Suprapubic skin (tissue), 4 donors: ENCODE measurements at regions not wholly inside any gene's neighbourhood (a gene's known extent, or its start where the extent isn't known, plus 50 kb on each side); places are given as distances from the start of the nearest gene placed in this dataset.

Experiments used
- EP300 ChIP-seq: sonication (generic); formaldehyde crosslinking; IDR thresholded peaks from one replicate; pipeline ENCODE4 v1.6.1; 2017; ENCODE audit warnings: antibody characterized with exemption
- POLR2A ChIP-seq, 2 donors: fragments of 450-650 bp; IDR thresholded peaks; one replicate each; pipeline ENCODE4 v1.6.1; 2017; ENCODE audit warnings: antibody characterized with exemption in 2 of 2, mild to moderate bottlenecking in 2 of 2, moderate library complexity in 2 of 2
- POLR2AphosphoS5 ChIP-seq, 3 donors: sonication (generic); formaldehyde crosslinking; IDR thresholded peaks; one replicate each; pipeline ENCODE4 v1.6.1; 2017; ENCODE audit warnings: antibody characterized with exemption in 3 of 3
- TF ChIP-seq, protein P1 (sequence below), 2 donors: fragments of 200-600 bp in 1 of 2; fragments of 450-650 bp in 1 of 2; sonication (generic) in 1 of 2; IDR thresholded peaks; one replicate each; pipeline ENCODE4 v1.5.1; 2016 to 2019; ENCODE audit warnings: antibody characterized with exemption in 2 of 2, mild to moderate bottlenecking in 1 of 2, moderate library complexity in 1 of 2

DNA sequence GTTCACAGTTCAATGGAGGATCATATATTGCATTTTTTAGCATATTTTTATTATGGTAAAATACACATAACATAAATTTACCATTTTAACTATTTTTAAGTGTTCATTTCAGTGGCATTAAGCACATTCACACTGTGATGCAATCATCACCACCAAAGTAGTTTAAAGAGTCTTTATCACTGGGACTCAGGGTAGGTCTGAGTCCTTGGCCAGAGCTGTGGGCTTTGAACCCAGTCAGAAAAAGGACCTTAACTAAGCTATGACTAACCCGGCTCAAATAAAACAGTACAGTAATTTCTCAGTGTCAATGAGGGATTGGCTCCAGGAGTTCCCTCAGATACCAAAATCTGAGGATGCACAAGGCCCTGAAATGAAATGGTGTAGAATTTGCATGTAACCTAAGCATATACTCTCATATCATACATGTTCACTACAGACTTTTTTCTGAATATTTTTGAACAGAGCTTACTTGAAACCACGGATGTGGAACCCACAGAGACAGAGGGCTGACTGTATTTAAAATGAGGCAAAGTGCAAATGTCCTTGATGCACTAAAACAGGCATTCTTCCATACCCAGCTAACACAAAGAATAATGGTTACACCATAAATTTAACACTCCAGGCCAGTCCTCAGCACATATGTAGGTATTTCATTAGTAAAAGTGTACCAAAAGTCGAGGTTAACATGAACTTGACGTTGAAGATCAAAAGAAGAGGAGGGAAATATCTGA is 246.2 kb downstream of the LNPK start:
- TF ChIP-seq, protein P1, sequence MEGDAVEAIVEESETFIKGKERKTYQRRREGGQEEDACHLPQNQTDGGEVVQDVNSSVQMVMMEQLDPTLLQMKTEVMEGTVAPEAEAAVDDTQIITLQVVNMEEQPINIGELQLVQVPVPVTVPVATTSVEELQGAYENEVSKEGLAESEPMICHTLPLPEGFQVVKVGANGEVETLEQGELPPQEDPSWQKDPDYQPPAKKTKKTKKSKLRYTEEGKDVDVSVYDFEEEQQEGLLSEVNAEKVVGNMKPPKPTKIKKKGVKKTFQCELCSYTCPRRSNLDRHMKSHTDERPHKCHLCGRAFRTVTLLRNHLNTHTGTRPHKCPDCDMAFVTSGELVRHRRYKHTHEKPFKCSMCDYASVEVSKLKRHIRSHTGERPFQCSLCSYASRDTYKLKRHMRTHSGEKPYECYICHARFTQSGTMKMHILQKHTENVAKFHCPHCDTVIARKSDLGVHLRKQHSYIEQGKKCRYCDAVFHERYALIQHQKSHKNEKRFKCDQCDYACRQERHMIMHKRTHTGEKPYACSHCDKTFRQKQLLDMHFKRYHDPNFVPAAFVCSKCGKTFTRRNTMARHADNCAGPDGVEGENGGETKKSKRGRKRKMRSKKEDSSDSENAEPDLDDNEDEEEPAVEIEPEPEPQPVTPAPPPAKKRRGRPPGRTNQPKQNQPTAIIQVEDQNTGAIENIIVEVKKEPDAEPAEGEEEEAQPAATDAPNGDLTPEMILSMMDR (IDR thresholded peaks at IDR 0.05): no peak
- TF ChIP-seq POLR2A (IDR thresholded peaks at IDR 0.05): no peak
- TF ChIP-seq POLR2AphosphoS5 (IDR thresholded peaks at IDR 0.05): no peak
- no peak for TF ChIP-seq EP300
